ENCODE measurements at regions not wholly inside any gene's neighbourhood (a gene's known extent, or its start where the extent isn't known, plus 50 kb on each side); places are given as distances from the start of the nearest gene placed in this dataset.

- no peak overlapping the region for H3K4me3 Mint-ChIP-seq (ENCODE audit: unreplicated experiment)
- H3K9me3 Mint-ChIP-seq (ENCODE audit: unreplicated experiment), result peaks cover 4% of the 10 kb centered on the region
- H3K27ac Mint-ChIP-seq (ENCODE audit: unreplicated experiment), result no peak overlapping the region
- H3K27me3 Mint-ChIP-seq (ENCODE audit: unreplicated experiment), result peaks cover 5% of the 10 kb centered on the region
- H3K4me1 Mint-ChIP-seq (ENCODE audit: low read depth, unreplicated experiment), result peaks cover 8% of the 10 kb centered on the region
- no peak for TF ChIP-seq CTCF (IDR thresholded peaks at IDR 0.05; ENCODE audit: partially characterized antibody, unreplicated experiment)
- DNase-seq, result no peak
- H3K36me3 Mint-ChIP-seq (ENCODE audit: unreplicated experiment), result no peaks in the 10 kb centered on the region
These were observed 192.9 kb downstream of the TFCP2L1 start for GRCh38 chr2:121092095-121092494.

- TF ChIP-seq CTCF (IDR thresholded peaks at IDR 0.05; ENCODE audit: partially characterized antibody, unreplicated experiment), result no peak
- peaks cover 5% of the 10 kb centered on the region for H3K27me3 Mint-ChIP-seq (ENCODE audit: unreplicated experiment)
- no peak for DNase-seq
These were observed 191.3 kb downstream of the TFCP2L1 start for GRCh38 chr2:121093692-121094091.

GRCh38 chr2:121094101-121094500 is 190.9 kb downstream of the TFCP2L1 start:
- Mint-ChIP-seq H3K27ac (ENCODE audit: unreplicated experiment) (no peak overlapping the region), H3K9me3 (ENCODE audit: unreplicated experiment) (peaks cover 4% of the 10 kb centered on the region), H3K4me1 (ENCODE audit: low read depth, unreplicated experiment) (peaks cover 8% of the 10 kb centered on the region), H3K27me3 (ENCODE audit: unreplicated experiment) (peaks cover 5% of the 10 kb centered on the region), H3K4me3 (ENCODE audit: unreplicated experiment) (no peak overlapping the region), H3K36me3 (ENCODE audit: unreplicated experiment) (no peaks in the 10 kb centered on the region)
- TF ChIP-seq CTCF (IDR thresholded peaks at IDR 0.05; ENCODE audit: partially characterized antibody, unreplicated experiment), result no peak
- DNase-seq, result no peak

More at GRCh38 chr2:121093692-121094091, 191.3 kb downstream of the TFCP2L1 start:
- Mint-ChIP-seq H3K27ac (ENCODE audit: unreplicated experiment) (no peak overlapping the region), H3K36me3 (ENCODE audit: unreplicated experiment) (no peaks in the 10 kb centered on the region), H3K9me3 (ENCODE audit: unreplicated experiment) (peaks cover 4% of the 10 kb centered on the region), H3K4me3 (ENCODE audit: unreplicated experiment) (no peak overlapping the region), H3K4me1 (ENCODE audit: low read depth, unreplicated experiment) (peaks cover 8% of the 10 kb centered on the region)

- H3K4me1 Mint-ChIP-seq (ENCODE audit: low read depth, unreplicated experiment), result peaks cover 4% of the 10 kb centered on the region
- H3K4me3 Mint-ChIP-seq (ENCODE audit: unreplicated experiment), result peak overlapping the region; percentile 25
- no peak overlapping the region for H3K27ac Mint-ChIP-seq (ENCODE audit: unreplicated experiment)
- H3K36me3 Mint-ChIP-seq (ENCODE audit: unreplicated experiment), result no peaks in the 10 kb centered on the region
- H3K27me3 Mint-ChIP-seq (ENCODE audit: unreplicated experiment), result peaks cover 3% of the 10 kb centered on the region
- H3K9me3 Mint-ChIP-seq (ENCODE audit: unreplicated experiment), result peaks cover under 1% of the 10 kb centered on the region
- no peak for DNase-seq
- TF ChIP-seq CTCF (IDR thresholded peaks at IDR 0.05; ENCODE audit: partially characterized antibody, unreplicated experiment), result no peak
These were observed 190.2 kb downstream of the TFCP2L1 start for GRCh38 chr2:121094845-121095244.

- Mint-ChIP-seq H3K27me3 (ENCODE audit: unreplicated experiment) (peaks cover 6% of the 10 kb centered on the region), H3K9me3 (ENCODE audit: unreplicated experiment) (no peaks in the 10 kb centered on the region), H3K27ac (ENCODE audit: unreplicated experiment) (no peak overlapping the region), H3K4me1 (ENCODE audit: low read depth, unreplicated experiment) (peaks cover 7% of the 10 kb centered on the region), H3K4me3 (ENCODE audit: unreplicated experiment) (no peak overlapping the region), H3K36me3 (ENCODE audit: unreplicated experiment) (no peaks in the 10 kb centered on the region)
- TF ChIP-seq CTCF (IDR thresholded peaks at IDR 0.05; ENCODE audit: partially characterized antibody, unreplicated experiment), result peak; percentile 80
- DNase-seq, result peak; percentile 82
These were observed 189.5 kb downstream of the TFCP2L1 start for GRCh38 chr2:121095257-121096080.
